ENCODE measurements at regions not wholly inside any gene's neighbourhood (a gene's known extent, or its start where the extent isn't known, plus 50 kb on each side); places are given as distances from the start of the nearest gene placed in this dataset.

DNA sequence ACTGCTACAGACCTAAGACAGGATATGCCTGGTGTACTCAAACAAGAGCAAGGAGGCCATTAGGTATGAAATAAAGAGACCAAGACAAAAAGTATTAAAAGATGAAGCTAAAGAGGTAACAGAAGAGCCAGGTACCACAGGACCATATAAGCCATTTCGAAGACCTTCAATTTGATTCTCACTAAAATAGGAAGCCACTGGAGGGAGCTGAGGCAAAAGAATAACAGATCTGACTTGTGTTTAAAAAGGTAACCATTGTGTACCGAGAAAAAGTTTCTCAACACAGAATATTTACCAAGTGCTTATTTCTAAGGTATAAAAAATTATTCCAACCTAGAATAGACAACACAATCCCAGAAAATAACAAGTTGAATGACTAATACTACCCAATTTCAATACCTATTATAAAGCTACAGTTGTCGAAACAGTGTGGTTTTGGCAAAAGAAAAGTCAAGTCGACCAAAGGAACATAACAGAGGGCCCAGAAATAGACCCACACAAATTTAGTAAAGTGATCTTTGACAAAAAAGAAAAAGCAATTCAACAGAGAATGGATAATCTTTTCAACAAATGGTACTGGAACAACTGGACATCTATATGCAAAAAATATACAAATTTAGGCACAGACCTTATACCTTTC, 125.3 kb upstream of the DST start:
- no peak for DNase-seq (ENCODE audit: low spot score)

DNA sequence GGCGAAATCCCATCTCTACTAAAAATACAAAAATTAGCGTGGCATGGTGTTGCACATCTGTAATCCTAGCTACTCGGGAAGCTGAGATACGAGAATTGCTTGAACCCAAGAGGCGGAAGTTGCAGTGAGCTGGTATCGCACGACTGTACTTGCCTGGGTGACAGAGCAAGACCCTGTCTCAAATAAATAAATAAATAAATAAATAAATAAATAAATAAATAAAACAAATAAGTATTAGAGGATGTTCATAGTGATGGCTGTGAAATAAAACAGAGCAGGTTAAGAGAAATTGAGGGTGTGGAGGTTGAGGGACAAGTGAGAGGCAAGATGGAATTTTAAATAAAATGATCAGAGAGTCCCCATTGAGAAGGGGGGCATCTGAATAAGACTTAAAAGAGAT, 124.7 kb upstream of the DST start:
- DNase-seq (ENCODE audit: low spot score), result no peak

- DNase-seq (ENCODE audit: low spot score), result no peak
Measured at GRCh38 chr6:56766806-56767178, 124.1 kb upstream of the DST start.

DNA sequence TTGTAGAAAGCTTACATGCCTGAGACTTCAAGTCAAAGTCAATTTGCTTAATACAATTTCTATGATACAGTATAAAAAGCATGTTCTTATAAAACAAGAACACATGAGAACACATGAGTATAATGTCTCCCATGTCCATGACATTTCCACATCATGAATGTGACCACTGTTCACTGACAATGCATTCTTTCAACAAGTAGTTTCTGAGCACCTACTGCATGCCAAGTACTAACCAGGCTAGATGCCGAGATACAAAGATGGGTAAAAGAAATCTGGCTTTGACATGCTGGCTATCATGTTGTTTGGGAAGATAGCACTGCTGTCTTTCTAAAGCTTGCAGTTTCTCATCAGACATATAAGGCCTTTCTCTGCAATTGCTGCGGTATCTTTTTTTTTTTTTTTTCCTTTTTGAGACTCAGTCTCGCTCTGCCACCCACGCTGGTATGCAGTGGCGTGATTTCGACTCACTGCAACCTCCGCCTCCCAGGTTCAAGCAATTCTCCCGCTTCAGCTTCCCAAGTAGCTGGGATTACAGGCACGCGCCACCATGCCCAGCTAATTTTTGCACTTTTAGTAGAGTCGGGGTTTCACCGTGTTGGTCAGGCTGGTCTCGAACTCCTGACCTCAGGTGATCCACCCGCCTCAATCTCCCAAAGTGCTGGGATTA, 123.6 kb upstream of the DST start:
- no peak for DNase-seq (ENCODE audit: low spot score)

GRCh38 chr6:56765494-56765893, 122.8 kb upstream of the DST start:
- no peak for DNase-seq (ENCODE audit: low spot score)

DNA sequence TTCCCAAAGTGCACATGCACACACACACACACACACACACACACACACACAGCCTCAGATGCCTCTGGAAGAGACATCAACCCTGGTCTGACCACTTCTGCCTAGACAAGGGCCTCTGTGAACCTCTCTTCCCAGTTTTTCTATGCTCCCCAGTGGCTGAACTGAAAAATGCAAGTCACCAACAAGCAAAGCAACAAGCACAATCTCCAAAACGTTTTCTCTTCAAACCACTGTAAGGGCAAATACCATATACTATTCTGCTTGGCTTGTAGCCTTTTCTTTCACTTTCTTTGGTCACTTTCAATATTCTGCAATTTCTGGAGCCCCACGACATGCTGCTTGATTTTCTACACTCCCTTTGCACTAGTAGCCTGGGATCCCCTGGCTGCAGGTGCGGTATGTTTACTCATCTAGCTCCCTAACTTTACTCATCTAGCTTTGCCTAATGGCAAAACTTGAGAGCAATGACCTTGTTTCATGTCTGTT, 121.4 kb upstream of the DST start:
- no peak for DNase-seq (ENCODE audit: low spot score)

DNA sequence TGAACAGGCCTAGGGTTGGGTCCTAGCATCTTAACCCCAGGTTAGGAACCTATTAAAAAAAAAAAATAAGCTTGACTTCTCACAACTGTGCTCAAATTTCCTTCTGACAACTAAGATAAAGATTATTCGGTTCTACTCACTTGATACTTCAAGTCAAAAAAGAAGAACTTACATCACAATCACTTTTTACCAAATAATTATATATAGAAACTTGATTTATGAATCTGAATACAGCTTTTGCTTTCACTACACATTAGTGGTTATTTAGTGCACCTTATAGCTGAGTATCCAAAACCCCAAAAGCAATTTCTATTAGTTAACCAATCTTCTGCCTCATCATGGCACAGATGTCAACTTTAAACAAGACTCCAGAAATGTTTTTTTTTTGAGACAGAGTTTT, 119.0 kb upstream of the DST start:
- no peak for DNase-seq (ENCODE audit: low spot score)

GRCh38 chr6:56760842-56761241, 118.2 kb upstream of the DST start:
- DNase-seq (ENCODE audit: low spot score), result no peak

DNA sequence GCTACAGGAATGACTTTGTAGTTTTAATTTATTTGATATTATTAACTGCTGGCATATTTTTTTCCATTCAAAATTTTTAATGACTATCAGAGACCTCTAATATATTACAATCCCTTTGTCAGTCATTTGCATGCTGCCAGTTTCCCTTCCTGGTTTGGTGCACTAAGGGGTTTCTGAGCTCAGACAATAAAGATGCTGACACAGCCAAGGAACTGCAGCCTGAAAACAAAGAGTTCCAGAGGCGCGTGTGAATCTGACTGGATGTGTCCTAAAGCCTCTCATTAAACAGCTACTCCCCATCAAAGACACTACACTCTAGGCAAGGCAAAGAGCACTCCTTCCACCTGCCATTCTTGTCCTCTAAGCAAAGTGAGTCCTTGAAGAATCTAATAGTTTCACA, 116.8 kb upstream of the DST start:
- DNase-seq (ENCODE audit: low spot score), result no peak

GRCh38 chr6:56758553-56758952, 115.9 kb upstream of the DST start:
- DNase-seq (ENCODE audit: low spot score), result no peak

GRCh38 chr6:56758120-56758519, 115.4 kb upstream of the DST start:
- DNase-seq (ENCODE audit: low spot score), result no peak

- DNase-seq (ENCODE audit: low spot score), result no peak
Measured at GRCh38 chr6:56757588-56757984, 114.9 kb upstream of the DST start.

DNA sequence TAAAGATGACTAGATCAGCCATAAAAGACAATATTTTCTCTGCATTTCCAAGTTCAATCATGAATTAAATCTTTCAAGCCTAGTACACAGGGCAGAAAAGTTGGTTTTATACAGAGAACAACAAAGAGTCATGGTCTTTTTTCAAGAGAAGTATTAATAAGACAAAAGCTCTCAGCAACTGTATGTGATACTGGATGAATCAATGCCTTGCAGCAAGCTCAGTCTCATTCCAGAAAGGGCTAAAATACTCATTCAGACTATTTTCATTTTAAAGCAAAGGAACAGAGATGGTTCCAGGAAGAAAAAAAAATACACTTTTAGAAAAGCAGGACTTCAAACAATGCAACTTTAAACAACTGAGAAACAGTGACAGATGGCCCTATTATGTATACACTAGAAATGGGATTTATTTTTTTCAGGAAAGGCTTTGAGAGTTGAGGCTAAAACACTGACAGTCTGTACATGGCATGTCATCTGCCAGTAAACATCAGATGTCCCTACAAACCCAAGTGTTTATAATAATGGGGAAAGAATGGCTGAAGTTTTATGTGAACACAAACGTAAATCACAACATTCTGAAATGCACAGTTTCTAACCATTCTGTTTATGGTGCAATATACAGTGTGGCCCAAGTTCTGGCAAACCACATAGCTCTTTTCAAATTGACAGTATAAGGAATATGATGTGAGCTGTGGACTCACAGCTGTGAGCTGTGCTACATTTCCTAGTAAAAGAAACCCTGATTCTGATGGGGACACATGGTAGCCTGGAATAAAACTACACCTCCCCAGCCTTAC, 114.3 kb upstream of the DST start:
- DNase-seq (ENCODE audit: low spot score), result no peak

- DNase-seq (ENCODE audit: low spot score), result no peak
Measured at GRCh38 chr6:56756219-56756789, 113.6 kb upstream of the DST start.

- DNase-seq (ENCODE audit: low spot score), result no peak
Measured at GRCh38 chr6:56755040-56755439, 112.4 kb upstream of the DST start.

DNA sequence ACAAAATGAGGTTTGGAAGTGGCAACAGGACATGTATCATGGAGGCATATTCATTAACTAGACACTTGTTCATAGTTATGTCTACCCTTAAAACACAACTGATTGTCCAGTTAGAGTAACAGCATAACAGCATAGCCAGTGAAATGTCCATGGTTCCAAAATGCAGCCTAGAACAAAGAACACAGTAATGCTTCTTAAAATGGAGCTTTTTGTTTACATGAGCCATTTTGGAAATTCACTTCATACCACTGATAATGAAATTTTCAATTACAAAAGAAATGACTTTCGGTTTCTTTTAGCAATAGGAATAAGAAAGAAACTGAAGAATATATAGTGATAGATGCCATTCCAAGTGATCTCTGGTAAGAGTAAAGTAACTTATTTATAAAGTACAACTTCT, 111.1 kb upstream of the DST start:
- no peak for DNase-seq (ENCODE audit: low spot score)

DNA sequence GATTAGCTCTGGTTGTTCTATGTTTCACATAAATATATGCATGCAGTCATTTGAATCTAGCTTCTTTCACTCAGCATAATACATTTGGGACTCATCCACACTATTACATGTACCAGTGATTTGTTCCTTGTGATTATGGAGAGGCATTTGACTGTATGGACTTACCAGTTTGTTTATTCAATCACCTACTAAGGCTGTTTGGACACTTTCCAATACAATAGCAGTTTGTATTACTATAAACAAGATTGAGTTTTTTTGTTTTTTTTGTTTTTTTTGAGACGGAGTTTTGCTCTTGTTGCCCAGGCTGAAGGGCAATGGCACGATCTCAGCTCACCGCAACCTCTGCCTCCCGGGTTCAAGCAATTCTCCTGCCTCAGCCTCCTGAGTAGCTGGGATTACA, 109.8 kb upstream of the DST start:
- DNase-seq (ENCODE audit: low spot score), result no peak

DNA sequence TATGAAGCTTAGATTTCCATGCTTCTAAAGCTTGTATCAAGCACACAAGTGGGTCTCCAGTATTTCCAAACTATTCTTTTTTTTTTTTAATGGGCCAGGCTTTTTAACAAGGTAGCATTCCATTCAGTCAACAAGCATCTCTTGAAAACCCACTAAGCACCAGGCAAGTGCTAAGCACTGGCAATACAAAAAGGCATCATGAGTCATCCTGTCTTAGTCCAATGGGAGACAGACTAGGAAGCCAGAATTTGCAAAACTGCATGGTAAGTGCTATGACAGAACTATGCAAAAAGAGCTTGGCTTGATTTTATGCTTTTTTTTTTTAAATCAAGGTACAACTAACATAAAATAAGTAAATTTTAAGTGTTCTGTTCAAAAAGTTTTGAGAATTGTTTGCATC, 109.3 kb upstream of the DST start:
- no peak for DNase-seq (ENCODE audit: low spot score)

DNA sequence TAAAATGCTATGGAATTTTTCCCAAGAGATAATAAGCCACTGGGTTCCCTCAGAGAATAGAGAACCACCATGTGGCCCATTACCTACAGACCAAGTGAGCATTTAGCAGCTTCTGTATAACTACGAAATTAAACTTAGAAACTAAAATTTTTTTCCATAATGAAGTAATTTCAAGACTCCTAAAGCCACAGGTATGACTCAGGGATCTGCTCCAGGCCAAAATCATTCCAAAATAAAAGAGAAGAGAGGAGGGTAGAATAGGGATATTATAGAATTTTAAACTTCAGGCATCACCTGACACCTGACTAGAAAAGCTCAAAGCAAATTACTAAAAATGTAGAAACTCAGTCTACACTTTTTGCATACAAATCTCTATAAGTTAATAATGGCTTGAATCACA, 108.9 kb upstream of the DST start:
- no peak for DNase-seq (ENCODE audit: low spot score)

DNA sequence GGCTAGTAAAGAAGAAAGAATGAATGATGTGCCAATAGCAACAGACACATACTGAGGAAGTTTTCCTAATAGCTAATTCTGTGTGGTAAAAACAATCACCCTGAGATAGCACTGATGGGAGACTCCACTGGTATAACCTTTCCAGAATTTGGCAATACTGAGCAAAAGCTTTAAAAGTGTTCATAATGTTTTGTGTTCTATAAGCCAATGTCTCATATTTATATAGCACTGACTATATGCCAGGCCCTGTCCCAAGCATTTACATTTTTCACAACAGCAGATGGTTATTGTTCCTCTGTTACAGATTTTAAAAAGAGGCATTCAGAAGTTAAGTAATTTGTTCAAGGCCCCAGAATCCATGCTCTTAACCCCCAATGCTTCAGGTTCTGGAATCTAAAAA, 108.0 kb upstream of the DST start:
- no peak for DNase-seq (ENCODE audit: low spot score)

DNA sequence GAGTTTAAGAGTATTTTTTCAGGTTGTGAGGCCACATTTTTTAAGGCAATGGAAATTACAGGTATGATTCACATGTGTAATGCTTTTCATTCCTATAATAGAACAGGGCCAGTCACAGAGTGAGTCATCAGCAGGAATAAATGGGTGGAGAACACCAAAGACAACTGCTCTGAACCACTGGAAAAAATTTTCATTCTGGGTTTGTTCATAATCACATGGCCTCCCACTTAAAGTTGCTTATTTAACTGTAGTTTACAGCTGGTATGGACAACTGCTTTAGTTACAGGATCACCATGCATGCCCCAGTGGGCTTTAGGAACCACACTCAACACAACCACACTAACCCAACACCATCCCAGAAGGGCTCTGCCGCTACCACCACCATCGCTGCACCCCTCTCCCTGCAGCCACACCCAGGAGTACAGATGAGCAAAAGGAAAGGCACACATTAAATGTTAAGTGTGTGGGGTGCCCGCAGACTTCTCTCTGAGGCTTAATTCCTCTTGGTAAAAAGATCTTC, 107.0 kb upstream of the DST start:
- DNase-seq (ENCODE audit: low spot score), result no peak

DNA sequence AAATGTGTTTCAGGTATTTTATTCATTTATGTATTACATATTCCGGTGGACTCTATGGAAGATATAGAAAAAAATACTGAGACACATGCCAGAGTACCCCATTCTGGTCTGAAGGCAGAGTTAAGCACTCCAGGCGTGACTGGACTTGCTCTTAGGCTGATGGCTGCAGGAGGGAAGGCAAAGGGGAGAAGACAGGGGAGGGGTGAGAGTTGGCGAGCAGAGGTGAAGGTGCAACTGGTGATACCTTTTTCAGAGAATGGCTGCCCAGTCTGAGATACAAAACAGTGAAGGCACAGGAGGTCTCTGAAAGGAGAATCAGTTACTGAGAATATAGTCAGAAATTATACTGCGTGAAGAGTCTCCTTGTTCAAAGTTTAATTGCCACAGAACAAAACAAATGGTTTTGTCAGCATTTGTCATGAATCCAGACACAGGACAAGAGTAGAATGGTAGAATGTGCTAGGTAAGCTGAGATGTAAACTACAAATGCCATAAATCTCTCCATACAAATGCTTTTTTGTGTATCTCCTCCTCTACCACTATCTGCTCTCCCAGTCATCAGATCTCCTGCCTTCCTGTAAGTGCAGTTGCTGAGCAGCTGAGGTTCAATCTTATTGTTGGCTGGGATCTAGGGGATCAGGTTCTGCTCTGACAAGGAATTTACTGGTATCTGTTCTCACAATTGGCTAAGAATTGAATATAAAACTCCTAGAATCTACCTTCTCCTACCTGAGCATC, 104.2 kb upstream of the DST start:
- DNase-seq (ENCODE audit: low spot score), result no peak

Data from ureter (tissue), 1 donor.